AG04450 (cell line): ENCODE measurements at regions not wholly inside any gene's neighbourhood (a gene's known extent, or its start where the extent isn't known, plus 50 kb on each side); places are given as distances from the start of the nearest gene placed in this dataset.

ENCODE experiments used
- CTCF ChIA-PET: fragments of 300-600, 350-600 bp; formaldehyde crosslinking; extraction: SDS; loops from one replicate; lab custom pipeline; 2022; ENCODE audit warnings: antibody characterized with exemption, inconsistent platforms; lab: Charles Lee
- POLR2A ChIA-PET: fragments of 350-600 bp; formaldehyde crosslinking; extraction: SDS; loops from one replicate; lab custom pipeline; 2021; ENCODE audit warnings: antibody characterized with exemption, inconsistent platforms; lab: Yijun Ruan, JAX
- DNase-seq: peaks from one replicate; pipeline ENCODE4 v3.0.0-alpha.2; 2011; ENCODE audit warnings: low read depth, low spot score
- H3K27ac ChIP-seq: one replicate; pipeline ENCODE4 v1.5.1; 2012; ENCODE audit warnings: low read depth, low read length, control low read depth
- H3K27me3 ChIP-seq: one replicate; pipeline ENCODE4 v1.6.0; 2012; ENCODE audit warnings: low read length; ENCODE audit not compliant: control insufficient read depth, insufficient read depth
- H3K4me3 ChIP-seq: 2 replicates; pipeline ENCODE4 v1.5.1; 2011; ENCODE audit warnings: mild to moderate bottlenecking, low read depth, low read length, control low read depth
- H3K9me3 ChIP-seq: 2 replicates; pipeline ENCODE4 v1.5.1; 2012; ENCODE audit warnings: low read length; ENCODE audit not compliant: control insufficient read depth, insufficient read depth
- CTCF ChIP-seq: IDR thresholded peaks from 2 replicates; pipeline ENCODE4 v1.5.1; 2011; ENCODE audit warnings: low read depth, low read length, control low read depth, inconsistent platforms

GRCh38 chr1:87765681-87766070 is 437.0 kb downstream of the LMO4 start:
- Histone ChIP-seq H3K4me3 (no peak overlapping the region), H3K27me3 (no peaks in the 10 kb centered on the region), H3K9me3 (no peaks in the 10 kb centered on the region; the same call in 1 of the 2 replicates), H3K27ac (peak overlapping the region; percentile 40)
- TF ChIP-seq CTCF: no peak
- DNase-seq: no peak
- ChIA-PET POLR2A (interaction anchor here (0.9 kb wide), 1 partner anchor 437 kb away, joined by 3 read pairs; the partner anchor contains the start of gene LMO4), CTCF (interaction anchor here (0.9 kb wide), 2 partner anchors 189 to 440 kb away, joined by 3 read pairs; no protein-coding TSS in a partner anchor)

GRCh38 chr1:87766737-87767136 is 438.1 kb downstream of the LMO4 start:
- ChIA-PET POLR2A (no interaction called here), CTCF (interaction anchor here (0.6 kb wide), 1 partner anchor 57 kb away, joined by 7 read pairs; no protein-coding TSS in a partner anchor)
- H3K4me3 ChIP-seq: no peak overlapping the region
- DNase-seq: no peak
- H3K9me3 ChIP-seq: no peaks in the 10 kb centered on the region; the same call in 1 of the 2 replicates
- H3K27me3 ChIP-seq: no peaks in the 10 kb centered on the region
- no peak overlapping the region for H3K27ac ChIP-seq
- no peak for TF ChIP-seq CTCF

- no peak for TF ChIP-seq CTCF
- no peak overlapping the region for H3K4me3 ChIP-seq
- no peaks in the 10 kb centered on the region for H3K27me3 ChIP-seq
- no peaks in the 10 kb centered on the region for H3K9me3 ChIP-seq
- POLR2A ChIA-PET: no interaction called here
- CTCF ChIA-PET: no interaction called here
- no peak for DNase-seq
- no peak overlapping the region for H3K27ac ChIP-seq
These were observed 450.2 kb downstream of the LMO4 start for GRCh38 chr1:87778896-87779295.

GRCh38 chr1:87781554-87781953 is 452.9 kb downstream of the LMO4 start:
- H3K27me3 ChIP-seq: no peaks in the 10 kb centered on the region
- TF ChIP-seq CTCF: no peak
- ChIA-PET POLR2A (no interaction called here), CTCF (no interaction called here)
- no peaks in the 10 kb centered on the region for H3K9me3 ChIP-seq
- H3K27ac ChIP-seq: no peak overlapping the region
- no peak overlapping the region for H3K4me3 ChIP-seq
- DNase-seq: no peak

GRCh38 chr1:87783315-87783714 is 454.6 kb downstream of the LMO4 start:
- ChIA-PET CTCF (interaction anchor here (1.1 kb wide), 1 partner anchor 66 kb away, joined by 3 read pairs; no protein-coding TSS in a partner anchor), POLR2A (interaction anchor here (0.6 kb wide), 1 partner anchor 370 kb away, joined by 4 read pairs; no protein-coding TSS in a partner anchor)
- Histone ChIP-seq H3K27me3 (no peaks in the 10 kb centered on the region), H3K27ac (no peak overlapping the region), H3K9me3 (no peaks in the 10 kb centered on the region), H3K4me3 (no peak overlapping the region)
- TF ChIP-seq CTCF: no peak
- no peak for DNase-seq
